DMS 273 treated with DMSO at 0.1 percent for 48 hours (cell line): ENCODE measurements at regions not wholly inside any gene's neighbourhood (a gene's known extent, or its start where the extent isn't known, plus 50 kb on each side); places are given as distances from the start of the nearest gene placed in this dataset.
"Not testable (repeated sequence)": the region's sequence is repeated elsewhere in the genome, so short reads cannot be mapped to it uniquely, and the experiment has no call there.

ENCODE experiments used
- DNase-seq: peaks from one replicate; lab custom pipeline; 2025; lab: John Stamatoyannopoulos, UW

- DNase-seq = no peak
Observed at GRCh38 chr16:7962091-7962879, 628.0 kb downstream of the TMEM114 start.

- DNase-seq = no peak
Observed at GRCh38 chr16:7957151-7957550, 624.5 kb downstream of the RBFOX1 start.

- DNase-seq = no peak
Observed at GRCh38 chr16:7953360-7953759, 620.7 kb downstream of the RBFOX1 start.

GRCh38 chr16:7946142-7946541 is 613.5 kb downstream of the RBFOX1 start:
- no peak for DNase-seq

GRCh38 chr16:7938175-7938574 is 605.5 kb downstream of the RBFOX1 start:
- DNase-seq = no peak

- DNase-seq = no peak
Observed at GRCh38 chr16:7921345-7921744, 588.7 kb downstream of the RBFOX1 start.

- DNase-seq = no peak
Observed at GRCh38 chr16:7919782-7920181, 587.1 kb downstream of the RBFOX1 start.

- no peak for DNase-seq
Observed at GRCh38 chr16:7914748-7915147, 582.1 kb downstream of the RBFOX1 start.

- no peak for DNase-seq
Observed at GRCh38 chr16:7912132-7912531, 579.5 kb downstream of the RBFOX1 start.

GRCh38 chr16:7910116-7910515 is 577.5 kb downstream of the RBFOX1 start:
- no peak for DNase-seq

GRCh38 chr16:7888411-7888810 is 555.8 kb downstream of the RBFOX1 start:
- no peak for DNase-seq

GRCh38 chr16:7887316-7887715 is 554.7 kb downstream of the RBFOX1 start:
- DNase-seq = no peak

- no peak for DNase-seq
Observed at GRCh38 chr16:7871979-7872378, 539.3 kb downstream of the RBFOX1 start.

- no peak for DNase-seq
Observed at GRCh38 chr16:7871371-7871770, 538.7 kb downstream of the RBFOX1 start.

GRCh38 chr16:7867831-7868230 is 535.2 kb downstream of the RBFOX1 start:
- DNase-seq = no peak

- DNase-seq = no peak
Observed at GRCh38 chr16:7866144-7866543, 533.5 kb downstream of the RBFOX1 start.

- not testable (repeated sequence) for DNase-seq
Observed at GRCh38 chr16:7865393-7865792, 532.7 kb downstream of the RBFOX1 start.

- DNase-seq = no peak
Observed at GRCh38 chr16:7861891-7862582, 529.4 kb downstream of the RBFOX1 start.

- no peak for DNase-seq
Observed at GRCh38 chr16:7853197-7853596, 520.6 kb downstream of the RBFOX1 start.

GRCh38 chr16:7849841-7850240 is 517.2 kb downstream of the RBFOX1 start:
- DNase-seq = no peak

- no peak for DNase-seq
Observed at GRCh38 chr16:7843261-7843660, 510.6 kb downstream of the RBFOX1 start.

GRCh38 chr16:7839568-7839967 is 506.9 kb downstream of the RBFOX1 start:
- no peak for DNase-seq

- no peak for DNase-seq
Observed at GRCh38 chr16:7834771-7835431, 502.3 kb downstream of the RBFOX1 start.
